Activated gamma-delta T cell treated with Interleukin-2 at 50 U/mL for 16 hours (primary cell): ENCODE measurements at regions not wholly inside any gene's neighbourhood (a gene's known extent, or its start where the extent isn't known, plus 50 kb on each side); places are given as distances from the start of the nearest gene placed in this dataset.
"Not testable (repeated sequence)": the region's sequence is repeated elsewhere in the genome, so short reads cannot be mapped to it uniquely, and the experiment has no call there.

ENCODE experiments used
- DNase-seq: peaks from one replicate; pipeline ENCODE4 v3.0.0-alpha.2; 2020

DNA sequence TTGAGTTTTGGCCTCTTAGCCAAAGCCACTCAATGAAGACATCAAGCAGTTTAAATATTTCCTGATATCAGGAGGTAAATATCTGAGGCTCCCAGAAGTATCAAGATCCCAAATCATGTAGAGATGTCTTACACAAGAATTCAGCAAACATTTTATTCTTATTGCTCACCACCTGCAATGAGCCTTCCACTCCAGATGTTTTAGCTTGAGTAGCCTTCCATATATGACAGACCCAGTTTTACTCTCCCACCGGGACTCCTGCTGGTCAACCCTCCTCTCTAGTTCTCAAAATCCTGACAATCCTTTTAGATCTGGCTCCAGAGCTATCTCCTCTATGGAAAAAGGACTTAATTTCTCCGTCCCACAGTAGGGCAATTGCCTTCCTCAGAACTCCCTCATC is 404.4 kb downstream of the KCNA4 start:
- no peak for DNase-seq

DNA sequence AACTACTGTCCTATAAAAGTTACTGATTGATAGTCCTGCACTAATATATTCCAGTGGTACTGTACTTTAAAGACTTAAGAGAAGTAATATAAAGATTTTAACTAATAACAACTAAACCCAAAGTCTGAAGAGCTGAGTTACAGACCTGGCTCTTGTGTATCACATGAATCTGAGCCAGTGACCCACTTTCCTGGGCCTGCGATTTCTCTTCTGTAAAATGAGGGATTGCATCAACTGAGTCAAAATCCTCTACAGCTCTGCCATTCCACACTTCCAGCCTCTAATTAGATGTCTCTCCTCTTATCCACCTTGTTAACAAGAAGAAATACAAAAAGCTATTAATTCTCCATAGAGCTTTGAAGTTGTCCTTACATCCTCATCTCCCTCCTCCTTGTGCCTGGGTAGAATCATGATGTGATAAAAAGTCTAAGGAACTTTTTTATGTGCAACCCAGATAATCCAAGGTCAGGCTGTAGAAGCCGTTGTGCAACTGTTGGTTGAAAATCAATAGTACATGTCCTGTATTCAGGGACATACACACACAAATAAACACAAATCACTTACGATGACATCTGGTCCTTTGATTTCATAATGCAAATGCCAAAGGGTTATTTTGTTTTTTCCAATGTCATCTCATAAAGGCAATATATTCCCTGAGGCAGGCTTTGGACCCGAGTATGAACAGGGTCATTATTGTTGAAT is 410.3 kb downstream of the KCNA4 start:
- DNase-seq, result no peak

DNA sequence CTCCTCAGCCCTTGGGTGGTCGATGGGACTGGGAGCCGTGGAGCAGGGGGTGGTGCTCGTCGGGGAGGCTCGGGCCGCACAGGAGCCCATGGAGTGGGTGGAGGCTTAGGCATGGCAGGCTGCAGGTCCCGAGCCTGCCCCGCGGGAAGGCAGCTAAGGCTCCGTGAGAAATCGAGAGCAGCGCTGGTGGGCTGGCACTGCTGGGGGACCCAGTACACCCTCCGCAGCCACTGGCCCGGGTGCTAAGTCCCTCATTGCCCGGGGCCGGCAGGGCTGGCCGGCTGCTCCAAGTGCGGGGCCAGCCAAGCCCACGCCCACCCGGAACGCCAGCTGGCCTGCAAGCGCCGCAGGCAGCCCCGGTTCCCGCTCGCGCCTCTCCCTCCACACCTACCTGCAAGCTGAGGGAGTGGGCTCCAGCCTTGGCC is 416.7 kb downstream of the KCNA4 start:
- not testable (repeated sequence) for DNase-seq

DNA sequence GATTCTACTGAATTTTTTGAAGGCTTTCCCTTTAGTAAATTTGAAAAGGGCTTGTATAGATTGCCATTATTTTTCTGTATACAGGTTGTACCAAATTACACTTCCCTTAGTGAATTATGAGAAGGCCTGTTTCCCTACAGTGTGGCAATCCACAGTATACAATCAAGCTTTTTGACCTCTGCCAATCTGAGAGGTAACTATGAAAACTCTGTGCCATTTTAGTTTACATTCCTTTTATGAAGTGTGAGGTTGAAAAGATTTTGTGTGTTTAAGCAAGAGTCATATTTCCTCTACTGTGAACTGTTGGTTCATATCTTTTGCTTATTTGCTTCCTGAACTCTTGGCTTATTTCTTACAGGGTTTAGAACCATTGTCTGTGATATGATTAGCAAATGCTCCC is 432.5 kb downstream of the KCNA4 start:
- DNase-seq, result no peak

DNA sequence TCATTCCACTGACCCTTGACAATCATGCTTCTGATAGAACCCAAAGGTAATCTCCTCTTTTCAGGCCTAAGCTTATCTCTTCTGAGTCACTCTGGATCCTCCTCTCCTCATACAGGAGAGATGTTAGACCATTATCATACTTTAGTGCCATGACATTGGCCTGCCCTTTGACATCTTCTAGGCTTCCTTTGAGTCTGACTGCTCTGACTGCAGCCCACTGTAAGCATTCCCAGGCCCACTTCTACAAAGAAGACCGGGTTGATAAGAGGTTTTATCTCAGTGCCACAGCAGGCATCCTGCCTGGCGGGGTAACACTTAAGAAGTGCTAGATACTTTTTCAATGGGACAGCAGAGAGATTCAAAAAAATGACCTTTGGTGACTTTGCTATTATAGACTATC is 438.0 kb downstream of the KCNA4 start:
- no peak for DNase-seq

- DNase-seq, result no peak
These were observed 452.3 kb downstream of the KCNA4 start for GRCh38 chr11:29564486-29564885.

DNA sequence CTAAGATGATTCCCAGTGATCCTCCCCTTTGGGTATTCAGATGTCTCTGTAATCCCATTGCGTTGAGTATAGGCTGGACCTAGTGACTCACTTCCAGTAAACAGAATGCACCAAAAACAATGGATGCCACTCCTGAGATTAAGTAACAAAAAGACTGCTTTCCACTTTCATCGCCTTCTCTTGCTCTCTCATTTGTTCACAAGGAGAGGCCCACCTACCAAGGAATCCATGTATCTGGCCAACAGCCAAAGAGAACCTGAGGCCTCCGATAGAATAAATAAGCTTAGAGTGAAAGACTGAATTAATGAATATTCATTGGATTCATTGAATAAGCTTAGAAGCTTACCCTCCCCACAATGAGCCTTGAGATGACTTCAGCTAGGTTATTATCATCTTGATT is 454.6 kb downstream of the KCNA4 start:
- DNase-seq, result no peak

DNA sequence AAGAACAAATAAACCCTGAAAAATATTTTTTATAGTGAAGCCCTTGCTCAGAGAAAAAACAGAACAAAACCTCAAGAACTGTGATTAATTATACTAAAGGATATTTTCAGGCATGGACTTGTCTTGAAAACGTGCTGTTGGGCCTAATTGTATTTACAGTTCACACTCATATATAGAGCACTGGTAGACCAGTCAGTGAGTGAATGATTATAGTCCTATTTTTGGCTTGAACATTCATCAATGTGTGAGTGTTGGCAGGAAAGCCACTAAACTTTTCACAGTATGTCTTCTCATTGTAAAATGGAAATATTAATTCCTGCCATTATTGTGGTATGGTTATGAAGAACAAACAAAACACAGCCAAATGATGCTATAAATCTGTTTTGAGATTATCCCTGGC is 462.8 kb downstream of the KCNA4 start:
- no peak for DNase-seq

DNA sequence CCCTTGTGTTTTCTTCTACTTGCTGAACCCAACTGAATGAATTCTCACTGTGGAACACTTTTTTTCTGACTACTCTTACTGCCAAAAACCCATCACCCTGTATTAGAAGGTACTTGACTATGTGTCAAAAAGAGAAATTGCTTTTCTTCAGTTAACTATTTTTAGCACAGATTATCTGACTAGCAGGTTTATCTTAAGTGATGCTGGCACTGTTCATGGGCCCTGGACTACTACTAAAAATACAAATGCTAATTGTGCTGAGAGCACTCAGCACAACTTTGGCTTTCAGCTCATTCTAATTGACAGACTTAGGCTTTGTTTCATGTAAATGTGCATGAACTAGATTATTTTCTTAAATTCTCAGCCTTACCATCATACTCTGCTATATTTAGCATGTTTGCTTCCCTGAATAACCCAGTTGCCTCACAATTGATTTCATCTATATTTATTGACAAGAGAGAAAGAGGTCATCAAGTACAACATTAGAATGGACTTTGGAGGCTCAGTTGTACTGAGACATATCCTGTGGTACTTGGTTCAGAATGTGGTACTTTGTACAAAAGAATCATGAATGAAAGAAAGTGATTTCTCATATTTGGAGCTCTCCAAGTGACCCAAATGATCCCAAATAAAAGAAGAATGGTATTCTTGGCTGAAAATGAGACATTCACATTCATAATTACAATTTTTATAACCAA is 478.3 kb downstream of the KCNA4 start:
- DNase-seq, result no peak

- DNase-seq, result no peak
These were observed 482.0 kb downstream of the KCNA4 start for GRCh38 chr11:29534836-29535235.

DNA sequence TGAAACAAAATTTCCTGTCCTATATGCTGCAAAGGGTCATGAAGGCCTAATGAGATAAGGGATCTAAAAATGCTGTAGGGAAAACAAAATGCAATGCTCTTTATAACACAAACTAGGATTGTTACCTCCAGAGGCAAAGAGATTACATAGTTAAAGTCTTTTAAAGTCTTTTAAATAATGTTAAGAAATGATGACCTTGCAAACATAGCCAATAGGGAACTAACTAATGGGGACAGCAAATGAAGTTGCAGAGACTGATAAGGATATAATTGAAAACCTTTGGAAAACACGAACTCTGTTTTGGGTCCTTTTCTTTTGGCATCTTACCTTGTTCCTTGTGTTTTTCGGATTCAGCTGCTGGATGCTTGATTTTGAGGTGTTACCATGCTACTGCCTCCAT is 485.9 kb downstream of the KCNA4 start:
- no peak for DNase-seq

DNA sequence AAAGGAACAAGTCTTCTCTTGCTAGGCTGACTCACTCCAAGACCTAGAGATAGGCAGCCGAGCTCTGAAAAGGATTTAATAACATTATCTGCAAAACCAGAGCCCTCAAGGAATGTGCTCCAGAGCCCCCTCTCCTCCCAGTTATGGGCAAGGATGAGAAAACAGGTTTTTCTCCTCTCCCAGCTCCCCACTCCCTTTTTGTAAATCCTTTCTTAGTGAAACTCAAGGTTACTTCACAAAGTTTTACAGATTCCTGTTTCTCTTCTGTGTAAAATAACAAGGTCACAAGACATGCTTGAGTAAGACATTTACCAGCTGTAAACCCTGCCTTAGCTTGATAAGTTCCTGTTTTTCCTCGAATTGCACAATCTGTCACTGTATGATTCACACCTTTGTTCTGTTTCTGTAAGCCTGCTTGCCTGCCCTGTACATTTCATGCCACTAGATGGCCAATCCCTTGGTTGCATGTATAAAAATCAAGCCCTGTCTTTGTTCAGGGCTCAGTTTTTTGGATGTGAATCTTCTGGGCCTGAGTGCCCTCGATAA is 489.4 kb downstream of the KCNA4 start:
- DNase-seq, result no peak

GRCh38 chr11:29518389-29519174 is 498.2 kb downstream of the KCNA4 start:
- no peak for DNase-seq

GRCh38 chr11:29511394-29511793 is 505.4 kb downstream of the KCNA4 start:
- DNase-seq, result no peak

- DNase-seq, result no peak
These were observed 509.5 kb downstream of the KCNA4 start for GRCh38 chr11:29507376-29507775.

GRCh38 chr11:29495676-29496075 is 521.2 kb downstream of the KCNA4 start:
- no peak for DNase-seq

- no peak for DNase-seq
These were observed 525.9 kb downstream of the KCNA4 start for GRCh38 chr11:29490938-29491337.

DNA sequence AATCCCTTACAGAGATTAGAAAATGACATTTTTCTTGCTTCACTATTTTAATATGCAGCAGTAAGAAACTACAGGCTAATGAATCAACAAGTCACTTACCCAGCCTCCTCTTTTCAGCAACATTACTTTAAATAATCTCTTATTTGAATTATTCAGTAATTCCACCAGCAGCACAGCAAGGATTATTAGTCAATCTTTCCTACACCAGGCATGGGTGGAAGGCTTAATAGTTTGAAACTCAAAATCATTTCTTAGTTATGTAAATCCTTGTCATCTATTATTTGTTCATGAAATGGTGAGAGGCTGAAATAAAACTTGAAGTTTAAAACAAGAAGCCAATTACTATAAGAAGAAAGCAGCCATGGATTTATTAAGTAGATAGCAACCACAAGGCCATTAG is 530.5 kb downstream of the KCNA4 start:
- no peak for DNase-seq

DNA sequence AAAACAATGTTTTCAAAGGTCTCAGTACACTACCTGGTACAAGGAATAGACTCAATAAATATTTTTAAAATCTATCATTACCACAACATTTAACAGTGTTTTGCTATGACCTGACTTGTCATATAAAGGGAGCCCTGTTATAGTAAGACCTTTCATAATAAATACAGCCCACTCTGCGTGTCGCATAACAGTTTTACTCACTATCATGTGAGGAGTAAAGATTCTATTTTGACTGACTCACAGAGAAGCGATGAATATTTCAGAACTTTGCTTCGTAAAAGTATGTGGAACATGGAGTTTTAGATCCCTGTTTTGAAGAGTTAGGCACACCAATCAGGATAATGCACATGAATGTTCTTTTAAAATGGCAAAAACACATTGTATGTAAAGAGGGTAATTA is 531.2 kb downstream of the KCNA4 start:
- DNase-seq, result no peak

DNA sequence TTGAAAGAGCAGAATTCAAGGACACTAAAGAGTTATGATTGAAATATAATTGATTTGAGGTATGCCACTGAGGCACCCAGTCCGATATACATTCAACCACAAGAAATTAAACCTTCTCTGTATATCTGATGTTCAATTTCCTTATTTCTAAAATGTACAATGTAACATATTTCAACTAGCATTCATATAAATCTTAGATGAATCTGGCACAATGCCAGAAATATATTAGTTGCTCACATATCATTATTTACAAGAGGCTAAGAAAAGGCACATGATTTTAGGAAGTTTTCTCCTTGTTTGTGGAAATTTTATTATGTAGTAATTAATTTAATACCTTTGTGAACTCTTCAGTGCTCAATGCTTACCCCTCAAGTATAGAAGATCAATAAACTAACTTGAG is 532.3 kb downstream of the KCNA4 start:
- no peak for DNase-seq

GRCh38 chr11:29483831-29484230 is 533.0 kb downstream of the KCNA4 start:
- no peak for DNase-seq

DNA sequence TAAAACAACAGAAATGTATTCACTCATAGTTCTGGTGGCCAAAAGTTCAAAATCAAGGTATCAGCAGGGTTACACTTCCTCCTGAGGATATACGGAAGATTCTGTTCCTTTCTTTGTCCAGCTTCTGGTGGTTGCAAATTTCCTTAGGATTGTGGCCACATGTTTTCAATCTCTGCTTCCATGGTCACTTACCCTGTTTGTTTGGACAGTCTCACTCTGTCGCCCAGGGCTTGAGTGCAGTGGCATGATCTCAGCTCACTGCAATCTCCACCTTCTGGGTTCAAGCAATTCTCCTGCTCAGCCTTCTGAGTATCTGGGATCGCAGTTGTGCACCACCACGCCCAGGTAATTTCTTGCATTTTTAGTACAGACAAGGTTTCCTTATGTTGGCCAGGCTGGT is 534.3 kb downstream of the KCNA4 start:
- DNase-seq, result no peak

GRCh38 chr11:29481738-29482137 is 535.1 kb downstream of the KCNA4 start:
- DNase-seq, result no peak

GRCh38 chr11:29480981-29481380 is 535.8 kb downstream of the KCNA4 start:
- no peak for DNase-seq
